ENCODE measurements at regions not wholly inside any gene's neighbourhood (a gene's known extent, or its start where the extent isn't known, plus 50 kb on each side); places are given as distances from the start of the nearest gene placed in this dataset.

DNA sequence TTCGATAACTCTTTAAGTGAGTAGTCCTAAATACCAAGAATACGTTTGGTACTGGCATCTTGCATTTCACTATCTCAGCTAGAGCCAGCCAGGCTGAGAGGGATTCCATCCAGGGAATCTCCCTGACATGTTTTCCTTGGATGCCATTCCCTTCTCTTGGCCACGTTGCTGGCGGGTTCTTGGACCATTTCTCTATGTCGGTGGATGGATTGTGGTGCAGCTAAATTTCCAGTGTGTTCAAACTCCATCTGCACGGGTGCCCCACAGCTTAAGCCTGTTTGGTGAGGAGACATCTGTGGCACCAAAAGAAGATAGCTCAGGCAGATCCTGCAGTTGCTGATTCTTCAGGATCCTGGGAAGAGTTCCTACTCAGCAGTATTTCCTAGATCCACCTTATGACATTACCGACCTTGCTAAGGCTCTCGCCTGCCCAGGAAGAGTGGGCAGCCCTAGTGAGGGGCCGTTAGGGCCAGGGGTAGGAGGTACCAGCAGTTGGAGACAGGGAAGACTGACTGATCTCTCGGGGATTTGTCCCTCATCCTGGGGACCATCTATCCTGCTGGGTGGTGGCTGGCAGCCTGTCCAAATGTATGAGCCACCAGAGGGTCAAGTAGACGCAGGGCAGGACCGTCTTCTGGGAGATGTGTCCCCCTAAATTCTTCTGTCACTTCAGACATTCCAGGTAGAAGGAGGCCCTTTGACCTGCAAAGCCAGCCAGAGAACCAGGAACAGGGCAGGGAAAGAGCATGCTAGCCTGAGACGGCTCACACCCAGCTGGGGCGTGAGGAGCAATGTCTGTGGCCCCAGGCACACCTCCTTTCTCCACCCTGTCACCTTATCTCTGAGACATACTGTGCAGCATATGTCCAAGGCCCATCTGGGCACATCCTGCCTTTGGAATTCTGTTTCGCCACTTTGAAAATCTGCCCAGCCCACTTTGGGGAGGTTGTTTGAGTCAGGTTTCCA is 72.6 kb upstream of the CAPRIN2 start:
- no peak for DNase-seq (ENCODE audit: low read depth, low spot score)

DNA sequence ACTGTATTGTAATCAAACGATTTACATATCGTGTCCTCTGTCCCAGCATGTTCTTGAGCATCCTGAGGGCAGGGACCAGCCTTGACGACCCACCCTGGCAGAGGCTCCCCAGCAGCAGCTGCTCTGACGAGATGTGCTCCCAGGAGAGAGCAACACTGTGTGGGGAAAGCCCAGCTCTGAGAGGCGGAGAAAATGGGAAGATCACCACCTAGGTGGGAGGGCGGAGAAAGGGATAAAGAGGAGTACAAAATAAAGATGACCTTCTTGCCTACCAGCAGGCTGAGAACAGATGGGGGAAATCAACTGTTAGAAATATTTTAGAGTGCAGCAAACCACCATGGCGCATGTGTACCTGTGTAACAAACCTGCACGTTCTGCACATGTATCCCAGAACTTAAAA is 71.5 kb upstream of the CAPRIN2 start:
- no peak for DNase-seq (ENCODE audit: low read depth, low spot score)

GRCh38 chr12:30825341-30825740 is 70.6 kb upstream of the CAPRIN2 start:
- DNase-seq (ENCODE audit: low read depth, low spot score): no peak

- DNase-seq (ENCODE audit: low read depth, low spot score): no peak
Observed at GRCh38 chr12:30824311-30824710, 69.6 kb upstream of the CAPRIN2 start.

GRCh38 chr12:30823764-30824163 is 69.0 kb upstream of the CAPRIN2 start:
- no peak for DNase-seq (ENCODE audit: low read depth, low spot score)

- peak; percentile 70 for DNase-seq (ENCODE audit: low read depth, low spot score)
Observed at GRCh38 chr12:30823156-30823699, 68.5 kb upstream of the CAPRIN2 start.

DNA sequence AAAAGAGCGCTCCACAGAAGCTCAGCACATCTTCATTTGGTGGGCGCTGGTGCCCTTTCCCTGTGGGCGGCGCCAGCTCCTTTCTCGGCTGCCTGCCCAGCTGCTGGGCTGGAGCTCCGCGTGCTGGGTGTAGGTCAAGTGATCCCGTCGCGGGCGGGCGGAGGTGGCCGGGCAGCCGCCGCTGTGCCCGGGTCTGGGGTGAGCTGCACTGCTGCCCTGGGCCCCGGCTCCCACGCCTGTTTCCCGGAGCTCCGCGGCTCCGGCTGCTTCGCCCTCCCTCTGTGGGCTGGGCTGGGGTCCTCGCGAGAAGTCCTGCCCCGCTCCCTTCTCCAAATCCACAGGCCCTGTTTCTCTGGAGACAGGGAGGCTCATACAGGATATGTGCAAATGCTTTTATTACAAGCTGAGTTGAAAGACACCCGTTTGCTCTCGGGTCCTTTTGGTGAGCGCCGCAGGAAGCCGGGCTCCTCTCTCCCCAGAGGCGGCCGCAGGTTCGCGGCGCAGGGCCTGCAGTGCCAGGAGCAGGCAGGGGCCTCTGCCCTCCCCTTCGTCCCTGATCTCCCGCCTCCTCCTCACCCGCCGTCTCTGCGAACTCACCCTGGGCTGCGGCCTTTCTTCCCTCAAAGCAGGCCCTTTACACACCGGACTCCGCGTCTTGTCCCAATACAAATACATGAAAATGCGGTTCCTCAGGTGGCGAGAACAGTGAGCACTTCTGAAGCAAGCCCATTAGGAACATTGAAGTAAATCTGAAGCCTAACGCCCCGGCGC is 67.8 kb upstream of the CAPRIN2 start:
- DNase-seq (ENCODE audit: low read depth, low spot score): peak; percentile 76

GRCh38 chr12:30820406-30820946 is 65.7 kb upstream of the CAPRIN2 start:
- no peak for DNase-seq (ENCODE audit: low read depth, low spot score)

DNA sequence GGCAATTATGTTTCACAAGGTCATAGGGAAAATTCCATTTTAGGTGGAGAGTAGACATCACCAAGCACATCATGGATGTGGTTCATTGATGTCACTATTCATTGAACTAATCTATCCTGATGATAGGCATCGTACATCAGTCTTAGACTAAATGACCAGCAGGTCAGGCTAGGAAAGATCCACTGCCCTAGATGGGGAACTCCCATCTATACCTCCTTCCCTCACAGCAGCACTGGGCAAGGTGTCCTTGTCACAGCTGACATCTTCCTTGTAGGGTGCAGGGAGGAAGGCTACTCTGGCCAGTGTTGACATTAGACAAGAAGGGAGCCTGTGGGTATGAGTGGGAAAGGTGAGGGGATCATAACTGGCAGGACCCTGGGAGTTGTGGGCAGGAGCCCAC is 63.8 kb upstream of the CAPRIN2 start:
- DNase-seq (ENCODE audit: low read depth, low spot score): no peak

- DNase-seq (ENCODE audit: low read depth, low spot score): no peak
Observed at GRCh38 chr12:30816742-30817465, 62.2 kb upstream of the CAPRIN2 start.

DNA sequence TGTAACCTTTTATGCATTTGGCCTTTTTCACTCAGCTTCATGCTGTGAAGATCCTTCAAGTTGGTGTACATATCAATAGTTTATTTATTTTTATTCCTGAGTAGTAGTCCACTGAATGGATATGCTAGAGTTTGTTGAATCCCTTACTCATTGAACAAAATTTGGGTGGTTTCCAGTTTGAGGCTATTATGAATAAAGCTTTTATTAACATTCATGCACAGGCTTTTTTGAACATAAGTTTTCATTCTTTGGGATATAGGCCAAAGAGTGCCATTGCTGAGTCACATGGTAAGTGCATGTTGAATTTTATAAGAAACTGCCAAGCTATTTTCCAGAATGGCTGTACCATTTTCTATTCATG is 59.5 kb upstream of the CAPRIN2 start:
- no peak for DNase-seq (ENCODE audit: low read depth, low spot score)

DNA sequence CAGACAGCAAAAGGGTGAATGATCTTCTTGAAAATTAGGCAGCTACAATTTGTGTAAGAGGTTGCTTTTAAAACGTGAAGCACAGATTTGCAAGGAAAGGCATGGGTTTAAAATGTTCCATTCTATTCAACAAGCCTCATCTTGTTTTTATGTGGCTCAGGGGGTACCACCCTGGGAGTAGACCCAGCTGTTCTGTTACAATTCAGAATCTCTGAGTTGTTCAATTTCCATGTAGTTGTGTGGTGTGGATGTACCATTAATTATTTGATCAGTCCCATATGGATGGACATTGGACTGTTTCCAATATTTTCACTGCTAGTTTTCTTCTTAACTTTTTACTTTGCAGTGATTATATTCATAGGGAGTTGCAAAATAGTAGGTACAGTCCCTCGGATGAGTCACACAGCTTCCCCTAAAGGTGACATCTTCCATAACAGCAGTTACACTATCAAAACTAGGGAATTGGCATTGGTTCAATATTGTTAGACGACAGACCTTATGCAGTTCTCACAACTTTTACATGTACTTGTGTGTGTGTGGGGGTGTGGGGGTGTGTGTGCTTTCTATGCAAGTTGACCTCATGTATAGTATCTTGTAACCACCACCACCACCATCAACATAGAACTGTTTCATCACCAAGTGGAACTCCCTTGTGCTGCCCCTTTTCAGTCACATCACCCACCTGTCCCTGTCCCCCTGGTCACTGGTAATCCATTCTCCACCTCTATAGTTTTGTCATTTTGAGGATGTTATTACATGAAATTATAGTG is 59.0 kb upstream of the CAPRIN2 start:
- no peak for DNase-seq (ENCODE audit: low read depth, low spot score)

GRCh38 chr12:30811966-30812365 is 57.2 kb upstream of the CAPRIN2 start:
- DNase-seq (ENCODE audit: low read depth, low spot score): peak; percentile 17

- no peak for DNase-seq (ENCODE audit: low read depth, low spot score)
Observed at GRCh38 chr12:30810918-30811317, 56.2 kb upstream of the CAPRIN2 start.

GRCh38 chr12:30807695-30808034 is 52.9 kb upstream of the CAPRIN2 start:
- no peak for DNase-seq (ENCODE audit: low read depth, low spot score)

- peak; percentile 74 for DNase-seq (ENCODE audit: low read depth, low spot score)
Observed at GRCh38 chr12:30806989-30807694, 52.4 kb upstream of the CAPRIN2 start.

- no peak for DNase-seq (ENCODE audit: low read depth, low spot score)
Observed at GRCh38 chr12:30805959-30806358, 51.2 kb upstream of the CAPRIN2 start.
